Endodermal cell (in vitro differentiated cells): ENCODE measurements at regions not wholly inside any gene's neighbourhood (a gene's known extent, or its start where the extent isn't known, plus 50 kb on each side); places are given as distances from the start of the nearest gene placed in this dataset.

Experiments used
- DNase-seq: peaks from one replicate; pipeline ENCODE4 v3.0.0-alpha.2; 2017
- H3K27ac ChIP-seq: 2 replicates; pipeline ENCODE4 v1.5.1; 2013; ENCODE audit warnings: mild to moderate bottlenecking, low read depth, low read length, moderate library complexity
- H3K27me3 ChIP-seq: 2 replicates; pipeline ENCODE4 v1.6.1; 2013; ENCODE audit warnings: mild to moderate bottlenecking, low read length, moderate library complexity; ENCODE audit not compliant: insufficient read depth, control insufficient read depth, poor library complexity, severe bottlenecking
- H3K36me3 ChIP-seq: 2 replicates; pipeline ENCODE4 v1.7.0; 2013; ENCODE audit warnings: mild to moderate bottlenecking, low read length, moderate library complexity; ENCODE audit not compliant: control insufficient read depth, insufficient read depth
- H3K4me1 ChIP-seq: one replicate; pipeline ENCODE4 v1.7.0; 2013; ENCODE audit warnings: low read length; ENCODE audit not compliant: control insufficient read depth, insufficient read depth
- H3K4me3 ChIP-seq: 2 replicates; pipeline ENCODE4 v1.5.1; 2013; ENCODE audit warnings: mild to moderate bottlenecking, low read length, moderate library complexity
- H3K9ac ChIP-seq: 2 replicates; pipeline ENCODE4 v1.6.1; 2013; ENCODE audit warnings: mild to moderate bottlenecking, low read length, moderate library complexity; ENCODE audit not compliant: poor library complexity, severe bottlenecking; ENCODE audit errors: extremely low read depth
- H3K9me3 ChIP-seq: 2 replicates; pipeline ENCODE4 v1.6.1; 2013; ENCODE audit warnings: mild to moderate bottlenecking, low read length, moderate library complexity; ENCODE audit not compliant: control insufficient read depth
- H3K27ac Mint-ChIP-seq: 2 replicates; pipeline ENCODE4 v1.8.0; 2020; ENCODE audit warnings: mixed read lengths
- H3K27me3 Mint-ChIP-seq: 2 replicates; pipeline ENCODE4 v1.8.0; 2021; ENCODE audit warnings: mild to moderate bottlenecking, mixed read lengths; ENCODE audit not compliant: insufficient read depth
- H3K36me3 Mint-ChIP-seq: 2 replicates; pipeline ENCODE4 v1.8.0; 2020; ENCODE audit warnings: low read depth, mixed read lengths
- H3K4me1 Mint-ChIP-seq: 2 replicates; pipeline ENCODE4 v1.8.0; 2020; ENCODE audit warnings: mixed read lengths
- H3K4me3 Mint-ChIP-seq: 2 replicates; pipeline ENCODE4 v1.8.0; 2020; ENCODE audit warnings: mild to moderate bottlenecking, moderate library complexity, mixed read lengths
- H3K9me3 Mint-ChIP-seq: 2 replicates; pipeline ENCODE4 v1.8.0; 2020; ENCODE audit warnings: mild to moderate bottlenecking, mixed read lengths
- CTCF ChIP-seq: fragments of 200-600 bp; sonication (generic); conservative IDR thresholded peaks from 2 replicates; pipeline ENCODE4 v1.5.0; 2021; ENCODE audit warnings: antibody characterized with exemption, mild to moderate bottlenecking
- WGBS, 2 experiments: methylation state at CpG; one replicate each; pipeline versions ENCODE4 v1.1.5 to v1.1.7; 2013; ENCODE audit warnings: missing lambda C conversion rate in 2 of 2, mixed read lengths in 1 of 2; ENCODE audit not compliant: insufficient coverage in 1 of 2, insufficient read length in 1 of 2; 5-methylcytosine and 5-hydroxymethylcytosine counted together

- Histone ChIP-seq H3K36me3 (no peaks in the 10 kb centered on the region), H3K9ac (no peak overlapping the region), H3K27me3 (no peaks in the 10 kb centered on the region), H3K27ac (no peak overlapping the region), H3K9me3 (no peaks in the 10 kb centered on the region), H3K4me1 (no peaks in the 10 kb centered on the region), H3K4me3 (no peak overlapping the region)
- WGBS, 2 experiments = 92 to 100% methylated on average over 2 to 3 of the region's 3 CpGs
- no peaks in the 10 kb centered on the region for H3K27me3 Mint-ChIP-seq
- H3K4me3 Mint-ChIP-seq = no peak overlapping the region
- H3K4me1 Mint-ChIP-seq = peaks cover 5% of the 10 kb centered on the region
- H3K36me3 Mint-ChIP-seq = no peaks in the 10 kb centered on the region
- no peak for DNase-seq
- TF ChIP-seq CTCF = no peak
- no peaks in the 10 kb centered on the region for H3K9me3 Mint-ChIP-seq
- no peak overlapping the region for H3K27ac Mint-ChIP-seq
Measured at GRCh38 chr18:34048423-34048822, 176.3 kb downstream of the NOL4 start.

GRCh38 chr18:34042423-34043146 is 182.1 kb downstream of the NOL4 start:
- TF ChIP-seq CTCF = no peak
- Mint-ChIP-seq H3K9me3 (no peaks in the 10 kb centered on the region), H3K27me3 (no peaks in the 10 kb centered on the region), H3K4me1 (peaks cover 13% of the 10 kb centered on the region), H3K4me3 (no peak overlapping the region), H3K36me3 (no peaks in the 10 kb centered on the region), H3K27ac (no peak overlapping the region)
- Histone ChIP-seq H3K27ac (no peak overlapping the region), H3K27me3 (no peaks in the 10 kb centered on the region), H3K36me3 (no peaks in the 10 kb centered on the region), H3K4me1 (peaks cover 3% of the 10 kb centered on the region), H3K9ac (no peak overlapping the region), H3K9me3 (no peaks in the 10 kb centered on the region), H3K4me3 (no peak overlapping the region)
- WGBS, 2 experiments = 92 to 93% methylated on average over 2 to 4 of the region's 4 CpGs
- DNase-seq = no peak

GRCh38 chr18:34039611-34040010 is 185.1 kb downstream of the NOL4 start:
- Histone ChIP-seq H3K27me3 (no peaks in the 10 kb centered on the region), H3K4me1 (peaks cover 3% of the 10 kb centered on the region), H3K27ac (no peak overlapping the region), H3K36me3 (no peaks in the 10 kb centered on the region), H3K4me3 (no peak overlapping the region), H3K9me3 (no peaks in the 10 kb centered on the region), H3K9ac (no peak overlapping the region)
- Mint-ChIP-seq H3K36me3 (no peaks in the 10 kb centered on the region), H3K9me3 (no peaks in the 10 kb centered on the region), H3K4me3 (no peak overlapping the region), H3K4me1 (peaks cover 13% of the 10 kb centered on the region), H3K27ac (no peak overlapping the region), H3K27me3 (no peaks in the 10 kb centered on the region)
- TF ChIP-seq CTCF = no peak
- 87% methylated on average over 1 of the region's 1 CpG; no CpG with 5 or more reads in 1 of the 2 experiments for WGBS, 2 experiments
- DNase-seq = no peak
